NCI-H1092 (cell line): ENCODE measurements at regions not wholly inside any gene's neighbourhood (a gene's known extent, or its start where the extent isn't known, plus 50 kb on each side); places are given as distances from the start of the nearest gene placed in this dataset.

ENCODE experiments used
- DNase-seq: peaks from one replicate; lab custom pipeline; 2025; lab: John Stamatoyannopoulos, UW

- no peak for DNase-seq
These were observed 202.1 kb upstream of the MEX3C start for GRCh38 chr18:51399491-51400122.

GRCh38 chr18:51400721-51401120 is 203.2 kb upstream of the MEX3C start:
- DNase-seq = no peak

- DNase-seq = no peak
These were observed 204.4 kb upstream of the MEX3C start for GRCh38 chr18:51401912-51402311.

GRCh38 chr18:51404620-51405019 is 207.1 kb upstream of the MEX3C start:
- DNase-seq = no peak

- DNase-seq = no peak
These were observed 208.4 kb upstream of the MEX3C start for GRCh38 chr18:51405683-51406477.

GRCh38 chr18:51417643-51418483 is 220.4 kb upstream of the MEX3C start:
- DNase-seq = no peak

- DNase-seq = no peak
These were observed 228.0 kb upstream of the MEX3C start for GRCh38 chr18:51425475-51425874.

GRCh38 chr18:51425889-51426288 is 228.4 kb upstream of the MEX3C start:
- no peak for DNase-seq

- no peak for DNase-seq
These were observed 229.5 kb upstream of the MEX3C start for GRCh38 chr18:51426996-51427395.

- no peak for DNase-seq
These were observed 232.2 kb upstream of the MEX3C start for GRCh38 chr18:51429644-51430043.

GRCh38 chr18:51430538-51430937 is 233.1 kb upstream of the MEX3C start:
- DNase-seq = no peak

- no peak for DNase-seq
These were observed 235.8 kb upstream of the MEX3C start for GRCh38 chr18:51433296-51433695.

- no peak for DNase-seq
These were observed 236.4 kb upstream of the MEX3C start for GRCh38 chr18:51433881-51434280.

- DNase-seq = no peak
These were observed 240.1 kb upstream of the MEX3C start for GRCh38 chr18:51437280-51438271.

GRCh38 chr18:51438797-51439350 is 241.4 kb upstream of the MEX3C start:
- no peak for DNase-seq

GRCh38 chr18:51442012-51442411 is 244.5 kb upstream of the MEX3C start:
- no peak for DNase-seq

- DNase-seq = no peak
These were observed 249.2 kb upstream of the MEX3C start for GRCh38 chr18:51446571-51447210.

- no peak for DNase-seq
These were observed 250.2 kb upstream of the MEX3C start for GRCh38 chr18:51447351-51448342.

- no peak for DNase-seq
These were observed 251.5 kb upstream of the MEX3C start for GRCh38 chr18:51448949-51449348.
